Esophagus muscularis mucosa (tissue), 4 donors: ENCODE measurements at regions not wholly inside any gene's neighbourhood (a gene's known extent, or its start where the extent isn't known, plus 50 kb on each side); places are given as distances from the start of the nearest gene placed in this dataset.

Experiments
- CTCF ChIP-seq, 3 experiments: fragments of 200-600 bp in 2 of 3; fragments of 450-650 bp in 1 of 3; sonication (generic) in 2 of 3; IDR thresholded peaks; one replicate each; pipeline ENCODE4 v1.5.1; 2017 to 2019; ENCODE audit warnings: antibody characterized with exemption in 3 of 3, mild to moderate bottlenecking in 2 of 3, moderate library complexity in 1 of 3
- EP300 ChIP-seq: sonication (generic); formaldehyde crosslinking; IDR thresholded peaks from one replicate; pipeline ENCODE4 v1.6.1; 2017; ENCODE audit warnings: antibody characterized with exemption
- POLR2A ChIP-seq: fragments of 450-650 bp; IDR thresholded peaks from one replicate; pipeline ENCODE4 v1.6.1; 2017; ENCODE audit warnings: antibody characterized with exemption, moderate library complexity, mild to moderate bottlenecking, low read depth
- POLR2AphosphoS5 ChIP-seq, 2 donors: sonication (generic); formaldehyde crosslinking; IDR thresholded peaks; one replicate each; pipeline ENCODE4 v1.6.1; 2017; ENCODE audit warnings: antibody characterized with exemption in 2 of 2

GRCh38 chr9:26394025-26394424, 498.6 kb downstream of the CAAP1 start:
- TF ChIP-seq POLR2AphosphoS5 (IDR thresholded peaks at IDR 0.05), result no peak
- no peak for TF ChIP-seq CTCF (IDR thresholded peaks at IDR 0.05)
- TF ChIP-seq POLR2A, result no peak
- no peak for TF ChIP-seq EP300
